HEK293 (cell line): ENCODE measurements at regions not wholly inside any gene's neighbourhood (a gene's known extent, or its start where the extent isn't known, plus 50 kb on each side); places are given as distances from the start of the nearest gene placed in this dataset.

Source experiments
- CTCF ChIP-seq: fragments of 450-650 bp; formaldehyde crosslinking; IDR thresholded peaks from 2 replicates; pipeline ENCODE4 v1.5.1; 2016; ENCODE audit warnings: missing biosample characterization, missing genetic modification characterization
- MEIS1 ChIP-seq: sonication (generic); formaldehyde crosslinking; IDR thresholded peaks from 2 replicates; pipeline ENCODE4 v1.8.1; 2022; ENCODE audit warnings: missing genetic modification reagents, mild to moderate bottlenecking, borderline replicate concordance
- PBX3 ChIP-seq: sonication (generic); formaldehyde crosslinking; IDR thresholded peaks from 2 replicates; pipeline ENCODE4 v1.8.1; 2022; ENCODE audit warnings: mild to moderate bottlenecking, moderate library complexity, missing genetic modification reagents
- REST ChIP-seq: fragments of 450-650 bp; formaldehyde crosslinking; IDR thresholded peaks from 2 replicates; pipeline ENCODE4 v1.5.1; 2016; ENCODE audit warnings: missing biosample characterization, missing genetic modification characterization
- SP3 ChIP-seq: fragments of 450-650 bp; formaldehyde crosslinking; IDR thresholded peaks from 2 replicates; pipeline ENCODE4 v1.5.1; 2016; ENCODE audit warnings: missing biosample characterization, missing genetic modification characterization
- TCF7L2 ChIP-seq: IDR thresholded peaks from 2 replicates; pipeline ENCODE4 v1.6.1; 2011; ENCODE audit warnings: low read depth, mild to moderate bottlenecking, inconsistent platforms, low read length, moderate library complexity, borderline replicate concordance
- TRIM28 ChIP-seq: IDR thresholded peaks from 2 replicates; pipeline ENCODE4 v1.6.1; 2011; ENCODE audit warnings: low read length, control low read depth, borderline replicate concordance
- ZNF776 ChIP-seq: fragments of 450-650 bp; formaldehyde crosslinking; IDR thresholded peaks from 2 replicates; pipeline ENCODE4 v1.5.0; 2017; ENCODE audit warnings: missing biosample characterization, missing genetic modification characterization, borderline replicate concordance

GRCh38 chr18:47737956-47738355 lies 192.5 kb downstream of the SMAD2 start:
- TF ChIP-seq TCF7L2: no peak
- no peak for TF ChIP-seq CTCF (tag by site-specific recombination)
- no peak for TF ChIP-seq MEIS1 (CRISPR knock-in tag)
- no peak for TF ChIP-seq TRIM28
- TF ChIP-seq PBX3 (CRISPR knock-in tag): no peak
- no peak for TF ChIP-seq ZNF776 (tag by site-specific recombination)
- TF ChIP-seq REST: no peak
- TF ChIP-seq SP3 (tag by site-specific recombination): no peak
